Mesothelial cell of epicardium (in vitro differentiated cells): ENCODE measurements at regions not wholly inside any gene's neighbourhood (a gene's known extent, or its start where the extent isn't known, plus 50 kb on each side); places are given as distances from the start of the nearest gene placed in this dataset.

Experiments
- DNase-seq, 2 experiments: peaks; one replicate each; pipeline ENCODE4 v3.0.0; 2021; ENCODE audit warnings: low spot score in 2 of 2; ENCODE audit not compliant: unreplicated experiment in 2 of 2
- H3K27ac Mint-ChIP-seq: 2 replicates; pipeline ENCODE4 v1.8.0; 2021; ENCODE audit warnings: mixed read lengths
- H3K27me3 Mint-ChIP-seq: 2 replicates; pipeline ENCODE4 v1.8.0; 2021; ENCODE audit warnings: low read depth, mixed read lengths
- H3K36me3 Mint-ChIP-seq: 2 replicates; pipeline ENCODE4 v1.8.0; 2021; ENCODE audit warnings: mixed read lengths
- H3K4me1 Mint-ChIP-seq: 2 replicates; pipeline ENCODE4 v1.8.0; 2021; ENCODE audit warnings: mixed read lengths
- H3K4me3 Mint-ChIP-seq: 2 replicates; pipeline ENCODE4 v1.8.0; 2021; ENCODE audit warnings: mild to moderate bottlenecking, moderate library complexity, mixed read lengths
- H3K9me3 Mint-ChIP-seq: 2 replicates; pipeline ENCODE4 v1.8.0; 2021; ENCODE audit warnings: mixed read lengths
- TF ChIP-seq, protein P1 (sequence below): fragments of 200-600 bp; sonication (generic); IDR thresholded peaks from one replicate; pipeline ENCODE4 v1.5.0; 2021; ENCODE audit warnings: antibody characterized with exemption; ENCODE audit not compliant: unreplicated experiment

DNA sequence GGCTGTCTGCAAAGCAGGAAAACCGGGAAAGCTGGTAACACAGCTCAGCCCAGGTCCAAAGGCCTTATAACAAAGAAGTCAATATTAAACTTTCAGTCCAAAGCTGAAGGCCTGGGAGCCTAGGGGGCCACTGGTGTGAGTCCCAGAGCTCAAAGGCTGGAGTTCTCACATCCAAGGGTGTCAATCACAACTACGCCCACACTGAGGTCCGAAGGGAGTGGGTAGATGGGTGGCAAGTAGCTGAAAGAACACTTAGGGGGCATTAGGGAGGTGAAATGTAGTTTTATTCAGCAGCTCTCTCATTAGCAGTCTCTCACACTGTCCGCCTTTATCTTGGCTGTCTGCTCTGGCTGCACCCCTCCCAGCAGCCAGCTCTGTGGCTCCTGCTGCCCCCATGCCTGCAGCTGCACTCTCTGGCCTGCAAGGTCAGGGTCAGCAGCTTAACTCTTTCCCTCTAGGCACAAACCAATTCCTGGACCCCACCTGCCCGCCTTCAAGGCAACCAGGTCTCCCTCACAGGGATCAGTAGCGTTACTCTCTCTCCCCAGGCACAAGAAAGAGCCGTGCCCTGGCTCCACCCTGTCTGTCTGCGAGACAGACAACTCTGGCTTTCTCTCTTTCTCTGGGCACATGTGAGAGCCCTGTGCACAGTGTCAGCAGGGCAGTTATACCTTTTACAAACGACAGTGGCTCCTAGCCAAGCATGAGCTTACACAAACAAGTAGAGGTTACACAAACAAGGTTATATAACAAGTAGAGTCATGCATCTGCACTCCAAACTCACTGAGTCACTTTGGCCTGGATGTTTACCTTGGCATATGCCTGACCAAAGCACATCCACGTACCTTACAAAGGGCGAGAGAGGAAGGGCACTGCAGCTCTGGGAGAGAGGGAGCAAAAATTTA is 249.4 kb upstream of the PCDH20 start:
- DNase-seq, result no peak
- H3K27me3 Mint-ChIP-seq, result no peaks in the 10 kb centered on the region
- no peaks in the 10 kb centered on the region for H3K36me3 Mint-ChIP-seq
- H3K27ac Mint-ChIP-seq, result no peak overlapping the region
- TF ChIP-seq, protein P1, sequence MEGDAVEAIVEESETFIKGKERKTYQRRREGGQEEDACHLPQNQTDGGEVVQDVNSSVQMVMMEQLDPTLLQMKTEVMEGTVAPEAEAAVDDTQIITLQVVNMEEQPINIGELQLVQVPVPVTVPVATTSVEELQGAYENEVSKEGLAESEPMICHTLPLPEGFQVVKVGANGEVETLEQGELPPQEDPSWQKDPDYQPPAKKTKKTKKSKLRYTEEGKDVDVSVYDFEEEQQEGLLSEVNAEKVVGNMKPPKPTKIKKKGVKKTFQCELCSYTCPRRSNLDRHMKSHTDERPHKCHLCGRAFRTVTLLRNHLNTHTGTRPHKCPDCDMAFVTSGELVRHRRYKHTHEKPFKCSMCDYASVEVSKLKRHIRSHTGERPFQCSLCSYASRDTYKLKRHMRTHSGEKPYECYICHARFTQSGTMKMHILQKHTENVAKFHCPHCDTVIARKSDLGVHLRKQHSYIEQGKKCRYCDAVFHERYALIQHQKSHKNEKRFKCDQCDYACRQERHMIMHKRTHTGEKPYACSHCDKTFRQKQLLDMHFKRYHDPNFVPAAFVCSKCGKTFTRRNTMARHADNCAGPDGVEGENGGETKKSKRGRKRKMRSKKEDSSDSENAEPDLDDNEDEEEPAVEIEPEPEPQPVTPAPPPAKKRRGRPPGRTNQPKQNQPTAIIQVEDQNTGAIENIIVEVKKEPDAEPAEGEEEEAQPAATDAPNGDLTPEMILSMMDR, result no peak
- no peaks in the 10 kb centered on the region for H3K9me3 Mint-ChIP-seq
- peaks cover 17% of the 10 kb centered on the region for H3K4me1 Mint-ChIP-seq
- no peak overlapping the region for H3K4me3 Mint-ChIP-seq

DNA sequence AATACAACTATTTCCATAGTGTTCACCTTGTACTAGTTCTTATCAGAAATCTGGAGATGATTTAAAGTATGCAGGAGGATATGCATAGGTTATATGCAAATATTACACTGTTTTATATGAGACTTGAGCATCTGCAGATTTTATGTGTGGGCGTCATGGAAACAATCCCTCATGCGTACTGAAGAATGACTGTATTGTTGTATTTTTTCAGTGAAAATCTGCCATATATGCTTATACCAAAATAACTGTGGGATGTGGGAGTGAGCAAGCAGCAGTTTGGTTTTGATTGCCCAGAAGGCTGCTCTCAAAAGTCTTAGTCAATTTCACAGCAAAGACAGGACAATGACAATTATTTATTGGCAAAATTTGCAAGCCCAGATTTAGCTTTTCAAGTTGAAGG is 238.8 kb upstream of the PCDH20 start:
- Mint-ChIP-seq H3K27me3 (peaks cover 1% of the 10 kb centered on the region), H3K36me3 (no peaks in the 10 kb centered on the region), H3K4me3 (no peak overlapping the region), H3K9me3 (peaks cover 8% of the 10 kb centered on the region), H3K4me1 (peaks cover 2% of the 10 kb centered on the region), H3K27ac (no peak overlapping the region)
- TF ChIP-seq, protein P1, result no peak
- no peak for DNase-seq

DNA sequence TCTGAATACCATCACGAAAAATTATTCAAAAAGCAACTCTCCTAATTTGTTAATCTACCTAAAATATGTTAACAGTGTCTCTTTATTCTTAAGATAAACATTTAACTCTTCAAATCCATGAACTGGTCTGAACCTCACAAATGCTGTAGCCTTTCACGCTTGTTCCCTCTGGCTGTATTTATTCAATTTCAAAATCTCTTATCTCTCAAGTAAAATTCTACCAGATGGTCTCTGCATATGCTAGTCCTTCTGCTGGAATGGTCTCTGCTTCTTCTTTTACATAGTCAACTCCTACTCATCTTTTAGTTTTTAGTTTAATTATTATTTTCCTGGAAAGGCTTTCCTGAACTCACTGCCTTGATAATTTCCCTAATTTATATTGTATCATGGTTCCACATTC is 232.9 kb upstream of the PCDH20 start:
- Mint-ChIP-seq H3K9me3 (no peaks in the 10 kb centered on the region), H3K4me1 (peaks cover 2% of the 10 kb centered on the region), H3K36me3 (no peaks in the 10 kb centered on the region)

DNA sequence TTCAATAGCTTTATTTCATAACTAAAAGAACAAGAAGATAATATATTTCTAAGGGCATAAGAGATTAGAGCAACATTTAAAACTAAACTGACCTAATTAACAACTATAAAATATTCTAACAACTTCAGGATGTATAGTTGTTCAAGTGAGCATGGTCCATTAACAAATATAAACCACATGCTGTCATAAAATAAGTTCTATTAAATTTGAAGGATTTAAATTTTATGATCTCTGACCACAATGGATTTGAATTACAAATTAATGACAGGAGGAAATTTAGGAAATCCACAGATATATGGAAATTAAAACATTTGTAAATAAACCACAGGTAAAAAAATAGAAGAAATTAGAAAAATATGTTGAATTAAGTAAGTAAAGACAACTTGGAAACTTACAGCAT is 196.5 kb upstream of the PCDH20 start:
- Mint-ChIP-seq H3K36me3 (no peaks in the 10 kb centered on the region), H3K27me3 (no peaks in the 10 kb centered on the region), H3K9me3 (peaks cover 7% of the 10 kb centered on the region), H3K27ac (no peak overlapping the region), H3K4me3 (no peak overlapping the region), H3K4me1 (no peaks in the 10 kb centered on the region)
- no peak for DNase-seq
- TF ChIP-seq, protein P1, result no peak

More for the DNA sequence above, 232.9 kb upstream of the PCDH20 start:
- Mint-ChIP-seq H3K27ac (no peak overlapping the region), H3K4me3 (no peak overlapping the region), H3K27me3 (no peaks in the 10 kb centered on the region)
- no peak for DNase-seq
- TF ChIP-seq, protein P1, result no peak

DNA sequence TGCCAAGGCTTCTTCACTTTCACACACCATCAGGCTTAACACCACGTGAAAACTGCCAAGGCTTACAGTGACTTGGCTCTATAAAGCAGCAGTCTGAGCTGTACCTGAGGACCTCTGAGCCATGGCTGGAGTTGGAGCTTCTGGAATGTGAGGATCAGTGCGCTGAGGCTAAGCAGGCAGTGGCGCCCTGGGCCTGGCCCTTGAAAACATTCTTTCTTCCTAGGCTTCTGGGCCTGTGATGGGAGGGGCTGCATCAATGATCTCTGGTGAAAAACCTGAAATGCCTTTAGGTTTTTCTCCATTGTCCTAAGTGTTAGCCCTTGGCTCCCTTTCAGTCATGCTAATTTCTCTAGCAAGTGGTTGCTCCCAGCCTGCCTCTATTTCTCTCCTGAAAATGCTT is 192.5 kb upstream of the PCDH20 start:
- H3K36me3 Mint-ChIP-seq, result no peaks in the 10 kb centered on the region
- no peak overlapping the region for H3K27ac Mint-ChIP-seq
- no peaks in the 10 kb centered on the region for H3K27me3 Mint-ChIP-seq
- TF ChIP-seq, protein P1, result no peak
- H3K9me3 Mint-ChIP-seq, result peaks cover 13% of the 10 kb centered on the region
- DNase-seq, result no peak
- no peaks in the 10 kb centered on the region for H3K4me1 Mint-ChIP-seq
- H3K4me3 Mint-ChIP-seq, result no peak overlapping the region
